A549 (cell line): ENCODE measurements at regions not wholly inside any gene's neighbourhood (a gene's known extent, or its start where the extent isn't known, plus 50 kb on each side); places are given as distances from the start of the nearest gene placed in this dataset.

Source experiments
- ATAC-seq, 2 experiments: fragments of 200-7000 bp in 1 of 2; fragments of >200 bp in 1 of 2; cut with Nextera tagmentation in 1 of 2; cut with Tn5 transposase in 1 of 2; 3 replicates each; pipeline versions ENCODE4 v1.8.0 to v1.9.1; 2018 to 2020; ENCODE audit warnings: mild to moderate bottlenecking in 1 of 2, moderate library complexity in 1 of 2
- CTCF ChIA-PET: fragments of 300-600 bp; sonication (Branson Sonifier 250); formaldehyde crosslinking; extraction: SDS; loops from one replicate; lab custom pipeline; 2021; ENCODE audit warnings: antibody characterized with exemption, inconsistent platforms; lab: Yijun Ruan, JAX
- POLR2A ChIA-PET: fragments of 350-600 bp; formaldehyde crosslinking; extraction: SDS; loops from one replicate; lab custom pipeline; 2021; ENCODE audit warnings: antibody characterized with exemption, inconsistent platforms; lab: Yijun Ruan, JAX
- DNase-seq, 2 experiments: peaks; one replicate each; pipeline versions ENCODE4 v3.0.0 to v3.0.0-alpha.2; 2011 to 2016; ENCODE audit warnings: low read depth in 1 of 2, low spot score in 1 of 2
- FAIRE-seq: peaks from 2 replicates; lab custom pipeline; 2011; peaks lifted over from hg19 to GRCh38; lab: Jason Lieb, UNC
- H3K27ac ChIP-seq, 2 experiments: fragments of >200 bp; sonication (Bioruptor Twin); formaldehyde crosslinking; 3 replicates each; pipeline ENCODE4 v1.5.1; 2016 to 2017
- H3K4me1 ChIP-seq: fragments of >200 bp; sonication (Bioruptor Twin); formaldehyde crosslinking; 3 replicates; pipeline ENCODE4 v1.6.1; 2016
- H3K4me2 ChIP-seq: fragments of >200 bp; sonication (Bioruptor Twin); formaldehyde crosslinking; 3 replicates; pipeline ENCODE4 v1.6.1; 2016
- H3K4me3 ChIP-seq: fragments of >200 bp; sonication (Bioruptor Twin); formaldehyde crosslinking; 3 replicates; pipeline ENCODE4 v1.5.1; 2016
- H3K9me3 ChIP-seq: fragments of >200 bp; sonication (Bioruptor Twin); formaldehyde crosslinking; 3 replicates; pipeline ENCODE4 v1.6.1; 2016
- BHLHE40 ChIP-seq: IDR thresholded peaks from 2 replicates; pipeline ENCODE4 v1.6.1; 2012; ENCODE audit warnings: low read depth, low read length, inconsistent platforms
- CBX2 ChIP-seq: fragments of 200-600 bp; sonication (generic); IDR thresholded peaks from 2 replicates; pipeline ENCODE4 v1.6.1; 2016; ENCODE audit warnings: low read depth, mild to moderate bottlenecking, borderline replicate concordance
- CBX8 ChIP-seq: fragments of 200-600 bp; sonication (generic); IDR thresholded peaks from 2 replicates; pipeline ENCODE4 v1.6.1; 2016
- CHD4 ChIP-seq: fragments of 200-600 bp; sonication (generic); IDR thresholded peaks from 2 replicates; pipeline ENCODE4 v1.6.1; 2016; ENCODE audit warnings: antibody characterized with exemption, mild to moderate bottlenecking, borderline replicate concordance
- EHF ChIP-seq: fragments of 250-450 bp; sonication (Bioruptor Pico); IDR thresholded peaks from 2 replicates; pipeline ENCODE4 v1.5.0; 2020; ENCODE audit warnings: mild to moderate bottlenecking
- EP300 ChIP-seq, 2 experiments: fragments of >200 bp; sonication (Bioruptor Twin); formaldehyde crosslinking; IDR thresholded peaks; 2 replicates in 1 of 2; 3 replicates in 1 of 2; pipeline ENCODE4 v1.6.1; 2016 to 2017
- FOSL2 ChIP-seq, 2 experiments: fragments of 450-650 bp in 1 of 2; fragments of >200 bp in 1 of 2; sonication (Bioruptor Twin) in 1 of 2; formaldehyde crosslinking; IDR thresholded peaks; 2 replicates each; pipeline versions ENCODE4 v1.5.0 to v1.6.1; 2016 to 2020; ENCODE audit warnings: mild to moderate bottlenecking in 1 of 2, moderate library complexity in 1 of 2
- FOXS1 ChIP-seq: fragments of 250-450 bp; sonication (Bioruptor Pico); IDR thresholded peaks from 2 replicates; pipeline ENCODE4 v1.5.0; 2020; ENCODE audit warnings: mild to moderate bottlenecking, moderate library complexity
- HDAC2 ChIP-seq: fragments of 200-600 bp; sonication (generic); IDR thresholded peaks from 2 replicates; pipeline ENCODE4 v1.6.1; 2016
- HEYL ChIP-seq: fragments of 250-450 bp; sonication (Bioruptor Pico); IDR thresholded peaks from 2 replicates; pipeline ENCODE4 v1.8.0; 2021; ENCODE audit warnings: mild to moderate bottlenecking, moderate library complexity
- HOXA7 ChIP-seq: fragments of 250-450 bp; sonication (Bioruptor Pico); IDR thresholded peaks from 2 replicates; pipeline ENCODE4 v1.5.0; 2020; ENCODE audit warnings: mild to moderate bottlenecking, moderate library complexity
- HOXB13 ChIP-seq: fragments of 250-450 bp; sonication (Bioruptor Pico); IDR thresholded peaks from 2 replicates; pipeline ENCODE4 v1.5.0; 2020; ENCODE audit warnings: low read depth, mild to moderate bottlenecking, moderate library complexity
- HOXB5 ChIP-seq: fragments of 250-450 bp; sonication (Bioruptor Pico); IDR thresholded peaks from 2 replicates; pipeline ENCODE4 v1.5.0; 2020; ENCODE audit warnings: mild to moderate bottlenecking, moderate library complexity
- JUN ChIP-seq, 2 experiments: fragments of >200 bp; sonication (Bioruptor Twin); formaldehyde crosslinking; IDR thresholded peaks; 2 replicates in 1 of 2; 3 replicates in 1 of 2; pipeline ENCODE4 v1.6.1; 2016 to 2017
- KDM5A ChIP-seq: fragments of 200-600 bp; sonication (generic); IDR thresholded peaks from 2 replicates; pipeline ENCODE4 v1.6.1; 2016; ENCODE audit warnings: antibody characterized with exemption, mild to moderate bottlenecking
- MAZ ChIP-seq: fragments of 150-350 bp; IDR thresholded peaks from 2 replicates; pipeline ENCODE4 v1.6.1; 2014; ENCODE audit warnings: antibody characterized with exemption, low read depth, low read length, borderline replicate concordance
- MYC ChIP-seq: IDR thresholded peaks from 2 replicates; pipeline ENCODE4 v1.6.1; 2012; ENCODE audit warnings: mild to moderate bottlenecking, inconsistent platforms, low read length, improper control_type of control experiment, borderline replicate concordance
- NPAS2 ChIP-seq: fragments of 250-450 bp; sonication (Bioruptor Pico); IDR thresholded peaks from 2 replicates; pipeline ENCODE4 v1.8.0; 2022; ENCODE audit warnings: mild to moderate bottlenecking, moderate library complexity, borderline replicate concordance
- PHF8 ChIP-seq: fragments of 200-600 bp; sonication (generic); IDR thresholded peaks from 2 replicates; pipeline ENCODE4 v1.6.1; 2016; ENCODE audit warnings: low read depth, mild to moderate bottlenecking, antibody characterized with exemption, moderate library complexity, borderline replicate concordance
- POLR2A ChIP-seq: IDR thresholded peaks from 2 replicates; pipeline ENCODE4 v1.6.1; 2012; ENCODE audit warnings: mild to moderate bottlenecking, low read length
- RAD21 ChIP-seq, 2 experiments: fragments of >200 bp in 1 of 2; sonication (Bioruptor Twin) in 1 of 2; formaldehyde crosslinking in 1 of 2; IDR thresholded peaks in 1 of 2; conservative IDR thresholded peaks in 1 of 2; 2 replicates in 1 of 2; 3 replicates in 1 of 2; pipeline ENCODE4 v1.6.1; 2012 to 2018; ENCODE audit warnings: inconsistent platforms in 1 of 2
- RCOR1 ChIP-seq: fragments of 150-350 bp; IDR thresholded peaks from 2 replicates; pipeline ENCODE4 v1.6.1; 2014; ENCODE audit warnings: antibody characterized with exemption, low read length, low read depth
- RNF2 ChIP-seq: fragments of 200-600 bp; sonication (generic); IDR thresholded peaks from 2 replicates; pipeline ENCODE4 v1.6.1; 2016; ENCODE audit warnings: low read depth, mild to moderate bottlenecking, antibody characterized with exemption, moderate library complexity, borderline replicate concordance
- SREBF2 ChIP-seq: fragments of 450-650 bp; IDR thresholded peaks from 2 replicates; pipeline ENCODE4 v1.6.1; 2014; ENCODE audit warnings: mild to moderate bottlenecking, moderate library complexity
- TFCP2L1 ChIP-seq: fragments of 250-450 bp; sonication (Bioruptor Pico); IDR thresholded peaks from 2 replicates; pipeline ENCODE4 v1.5.0; 2021; ENCODE audit warnings: mild to moderate bottlenecking
- TP53 ChIP-seq: fragments of 250-450 bp; sonication (Bioruptor Pico); IDR thresholded peaks from 2 replicates; pipeline ENCODE4 v1.5.0; 2021; ENCODE audit warnings: mild to moderate bottlenecking, moderate library complexity
- ZC3H11A ChIP-seq: fragments of 450-650 bp; IDR thresholded peaks from 2 replicates; pipeline ENCODE4 v1.6.1; 2014; ENCODE audit warnings: antibody characterized with exemption, mild to moderate bottlenecking
- ZNF302 ChIP-seq: fragments of 250-450 bp; sonication (Bioruptor Pico); IDR thresholded peaks from 2 replicates; pipeline ENCODE4 v1.9.0; 2021; ENCODE audit warnings: inconsistent platforms, mild to moderate bottlenecking, moderate library complexity
- ZSCAN20 ChIP-seq: fragments of 250-450 bp; sonication (Bioruptor Pico); IDR thresholded peaks from 2 replicates; pipeline ENCODE4 v1.8.0; 2022; ENCODE audit warnings: mild to moderate bottlenecking, moderate library complexity
- WGBS: methylation state at CpG from one replicate; pipeline ENCODE4 v1.1.6; 2017; ENCODE audit errors: missing lambda C conversion rate; 5-methylcytosine and 5-hydroxymethylcytosine counted together
- TF ChIP-seq, protein P1 (sequence below): IDR thresholded peaks from 2 replicates; pipeline ENCODE4 v1.6.1; 2012

GRCh38 chr2:5991305-5991968, 299.3 kb downstream of the SOX11 start:
- no peak overlapping the region for H3K27ac ChIP-seq
- H3K4me3 ChIP-seq: no peak overlapping the region
- H3K4me2 ChIP-seq: no peak overlapping the region
- no peak for DNase-seq
- no peaks in the 10 kb centered on the region for H3K9me3 ChIP-seq
- TF ChIP-seq BHLHE40 (no peak), KDM5A (no peak), MAZ (no peak), HEYL (no peak), TFCP2L1 (CRISPR knock-in tag) (no peak)
- TF ChIP-seq, protein P1, sequence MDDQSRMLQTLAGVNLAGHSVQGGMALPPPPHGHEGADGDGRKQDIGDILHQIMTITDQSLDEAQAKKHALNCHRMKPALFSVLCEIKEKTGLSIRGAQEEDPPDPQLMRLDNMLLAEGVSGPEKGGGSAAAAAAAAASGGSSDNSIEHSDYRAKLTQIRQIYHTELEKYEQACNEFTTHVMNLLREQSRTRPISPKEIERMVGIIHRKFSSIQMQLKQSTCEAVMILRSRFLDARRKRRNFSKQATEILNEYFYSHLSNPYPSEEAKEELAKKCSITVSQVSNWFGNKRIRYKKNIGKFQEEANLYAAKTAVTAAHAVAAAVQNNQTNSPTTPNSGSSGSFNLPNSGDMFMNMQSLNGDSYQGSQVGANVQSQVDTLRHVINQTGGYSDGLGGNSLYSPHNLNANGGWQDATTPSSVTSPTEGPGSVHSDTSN: no peak
- TF ChIP-seq, all 56 proteins: peak for 0
- 5% methylated on average over 8 of the region's 8 CpGs for WGBS
- ATAC-seq: no peak
- ChIA-PET CTCF (no interaction called here), POLR2A (no interaction called here)
- FAIRE-seq: no peak
- H3K4me1 ChIP-seq: no peaks in the 10 kb centered on the region

- Histone ChIP-seq H3K27ac (no peak overlapping the region), H3K9me3 (no peaks in the 10 kb centered on the region), H3K4me1 (no peaks in the 10 kb centered on the region), H3K4me3 (no peak overlapping the region), H3K4me2 (no peak overlapping the region)
- ATAC-seq: no peak
- DNase-seq: no peak
- ChIA-PET CTCF (no interaction called here), POLR2A (no interaction called here)
- no peak for TF ChIP-seq PHF8
- TF ChIP-seq RCOR1: no peak
- TF ChIP-seq JUN (IDR thresholded peaks at IDR 0.05): no peak
- TF ChIP-seq ZSCAN20 (CRISPR knock-in tag): no peak
- no peak for TF ChIP-seq FOSL2 (IDR thresholded peaks at IDR 0.05)
- TF ChIP-seq FOSL2 (CRISPR knock-in tag; IDR thresholded peaks at IDR 0.05): no peak
- no peak for TF ChIP-seq EHF (CRISPR knock-in tag)
- no peak for TF ChIP-seq ZC3H11A
- no peak for TF ChIP-seq HOXB5 (CRISPR knock-in tag)
- TF ChIP-seq CBX2: no peak
- no peak for TF ChIP-seq RAD21 (conservative IDR thresholded peaks at IDR 0.05 in 1 of 2, IDR thresholded peaks at IDR 0.05 in 1 of 2)
- no peak for TF ChIP-seq CHD4
- no peak for TF ChIP-seq HOXA7 (CRISPR knock-in tag)
- no peak for TF ChIP-seq EP300 (IDR thresholded peaks at IDR 0.05)
- no peak for TF ChIP-seq SREBF2
- TF ChIP-seq ZNF302 (CRISPR knock-in tag): no peak
- TF ChIP-seq POLR2A: no peak
- TF ChIP-seq HDAC2: no peak
- TF ChIP-seq CBX8: no peak
- TF ChIP-seq HOXB13 (CRISPR knock-in tag): no peak
- no peak for TF ChIP-seq TP53
- no peak for FAIRE-seq
- 0% methylated on average over 1 of the region's 1 CpG for WGBS
Observed at GRCh38 chr2:5995832-5996231, 303.6 kb downstream of the SOX11 start.

GRCh38 chr2:6008186-6008585, 316.0 kb downstream of the SOX11 start:
- WGBS: 12% methylated on average over 2 of the region's 2 CpGs
- POLR2A ChIA-PET: no interaction called here
- Histone ChIP-seq H3K27ac (no peak overlapping the region), H3K4me3 (no peak overlapping the region), H3K4me2 (no peak overlapping the region), H3K4me1 (no peaks in the 10 kb centered on the region), H3K9me3 (peaks cover 5% of the 10 kb centered on the region; the same call in 1 of the 3 replicates)
- no peak for DNase-seq
- no peak for ATAC-seq
- TF ChIP-seq NPAS2 (CRISPR knock-in tag): no peak
- no peak for TF ChIP-seq MYC
- no peak for TF ChIP-seq BHLHE40
- TF ChIP-seq ZNF302 (CRISPR knock-in tag): no peak
- TF ChIP-seq CHD4: no peak
- TF ChIP-seq PHF8: no peak
- TF ChIP-seq FOXS1 (CRISPR knock-in tag): no peak
- TF ChIP-seq RNF2: no peak
- no peak for FAIRE-seq
- CTCF ChIA-PET: interaction anchor here (0.6 kb wide), 1 partner anchor 1049 kb away, joined by 3 read pairs; no protein-coding TSS in a partner anchor
